DMS79 treated with DMSO at 0.1 percent for 48 hours (cell line): ENCODE measurements at regions not wholly inside any gene's neighbourhood (a gene's known extent, or its start where the extent isn't known, plus 50 kb on each side); places are given as distances from the start of the nearest gene placed in this dataset.

Experiments
- DNase-seq: peaks from one replicate; lab custom pipeline; 2025; lab: John Stamatoyannopoulos, UW

DNA sequence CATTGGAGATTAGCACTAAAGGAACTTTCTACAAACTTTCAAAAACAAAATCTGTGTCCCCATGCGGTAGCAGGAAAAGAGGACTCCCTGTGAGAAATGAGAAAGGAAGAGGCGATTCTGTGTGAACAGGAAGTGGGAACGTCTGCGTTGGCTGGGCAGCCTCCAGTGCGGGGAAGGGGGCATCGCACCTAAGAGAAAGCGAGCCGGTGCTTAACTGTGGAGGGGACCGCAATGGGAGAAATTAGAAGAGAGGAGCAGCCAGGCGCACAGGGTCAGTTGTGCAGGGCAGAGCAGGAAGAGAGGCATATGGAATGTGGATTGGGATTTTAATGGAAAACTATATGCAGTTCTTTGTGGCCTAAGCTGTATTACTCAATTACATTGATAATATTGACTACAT lies 77.4 kb upstream of the DOCK9 start:
- no peak for DNase-seq

DNA sequence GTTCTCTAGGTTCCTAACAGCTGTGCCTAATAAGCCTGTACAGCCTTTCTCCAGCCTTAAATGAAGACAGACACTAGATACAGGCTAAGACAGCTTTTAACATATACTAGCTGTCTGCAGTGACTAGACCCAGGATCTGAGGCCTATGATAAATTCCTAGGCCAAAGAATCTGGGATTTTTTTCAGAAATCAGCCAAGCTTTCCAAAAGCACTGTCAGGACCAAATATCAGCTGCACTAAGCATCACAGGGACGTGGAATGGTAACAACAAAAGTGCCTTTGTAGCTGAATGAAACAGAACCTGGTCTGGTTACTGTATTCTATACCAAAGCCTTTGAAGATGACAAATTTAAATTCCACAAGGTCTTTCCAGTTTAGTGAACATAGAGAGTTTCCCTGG lies 77.9 kb upstream of the DOCK9 start:
- DNase-seq, result no peak

DNA sequence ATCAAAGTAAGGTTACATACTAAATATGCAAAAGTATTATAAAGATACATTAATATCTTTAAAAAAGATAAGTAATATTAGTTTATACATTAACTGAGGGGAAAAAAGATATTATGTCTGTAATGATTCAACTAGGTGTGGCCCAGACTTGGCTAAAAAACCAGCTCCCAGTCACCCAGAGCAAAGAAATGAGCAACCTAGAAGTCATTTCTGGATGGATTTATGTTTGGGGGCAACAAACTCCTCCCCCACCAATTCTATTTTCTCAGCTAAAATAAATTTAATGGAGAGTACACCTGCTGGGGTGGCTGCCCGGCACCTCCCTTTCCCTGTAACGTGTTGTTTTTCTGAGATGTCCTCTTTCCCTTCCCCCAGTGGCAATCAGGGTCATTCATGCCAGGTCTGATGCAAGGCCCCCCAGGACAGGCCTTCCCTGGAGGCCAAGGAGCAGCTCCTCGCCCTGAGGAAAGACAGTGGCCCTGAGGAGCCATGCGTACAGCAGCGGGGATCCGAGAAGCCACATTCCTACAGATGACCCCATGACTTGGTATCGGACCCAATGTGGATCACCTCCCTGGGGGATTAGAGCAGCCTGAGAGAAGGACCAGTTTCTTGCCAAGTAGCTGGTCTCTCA lies 78.6 kb upstream of the DOCK9 start:
- no peak for DNase-seq

DNA sequence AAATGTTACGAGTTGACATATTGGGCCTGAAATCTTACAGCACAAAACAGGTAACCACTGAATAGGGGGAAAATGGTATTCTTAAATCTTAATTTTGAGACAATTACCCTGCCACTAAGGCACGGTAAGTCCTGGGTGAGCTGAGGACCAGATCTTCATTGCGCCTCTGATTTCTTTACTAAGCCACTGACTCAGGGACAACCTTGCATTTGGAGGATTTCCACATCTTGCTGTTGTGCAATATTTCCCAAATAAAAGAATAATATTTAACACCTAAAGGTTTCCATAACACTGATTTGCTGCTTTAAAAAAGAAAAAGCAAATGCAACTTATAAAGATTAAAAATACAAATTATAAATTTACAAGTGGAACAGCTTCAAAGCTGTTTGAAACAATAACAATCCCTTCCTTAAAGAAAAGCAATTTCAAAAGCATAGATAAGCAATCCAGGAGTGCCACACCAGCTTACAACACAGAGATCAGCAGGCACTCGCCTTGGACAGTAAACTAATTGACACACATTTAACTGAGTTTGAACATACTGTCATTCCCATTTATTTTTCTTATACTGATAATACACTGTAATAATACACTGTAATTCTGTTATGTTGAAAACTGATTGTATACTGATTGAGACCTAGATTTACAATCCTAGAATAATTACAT lies 79.6 kb upstream of the DOCK9 start:
- DNase-seq, result no peak

DNA sequence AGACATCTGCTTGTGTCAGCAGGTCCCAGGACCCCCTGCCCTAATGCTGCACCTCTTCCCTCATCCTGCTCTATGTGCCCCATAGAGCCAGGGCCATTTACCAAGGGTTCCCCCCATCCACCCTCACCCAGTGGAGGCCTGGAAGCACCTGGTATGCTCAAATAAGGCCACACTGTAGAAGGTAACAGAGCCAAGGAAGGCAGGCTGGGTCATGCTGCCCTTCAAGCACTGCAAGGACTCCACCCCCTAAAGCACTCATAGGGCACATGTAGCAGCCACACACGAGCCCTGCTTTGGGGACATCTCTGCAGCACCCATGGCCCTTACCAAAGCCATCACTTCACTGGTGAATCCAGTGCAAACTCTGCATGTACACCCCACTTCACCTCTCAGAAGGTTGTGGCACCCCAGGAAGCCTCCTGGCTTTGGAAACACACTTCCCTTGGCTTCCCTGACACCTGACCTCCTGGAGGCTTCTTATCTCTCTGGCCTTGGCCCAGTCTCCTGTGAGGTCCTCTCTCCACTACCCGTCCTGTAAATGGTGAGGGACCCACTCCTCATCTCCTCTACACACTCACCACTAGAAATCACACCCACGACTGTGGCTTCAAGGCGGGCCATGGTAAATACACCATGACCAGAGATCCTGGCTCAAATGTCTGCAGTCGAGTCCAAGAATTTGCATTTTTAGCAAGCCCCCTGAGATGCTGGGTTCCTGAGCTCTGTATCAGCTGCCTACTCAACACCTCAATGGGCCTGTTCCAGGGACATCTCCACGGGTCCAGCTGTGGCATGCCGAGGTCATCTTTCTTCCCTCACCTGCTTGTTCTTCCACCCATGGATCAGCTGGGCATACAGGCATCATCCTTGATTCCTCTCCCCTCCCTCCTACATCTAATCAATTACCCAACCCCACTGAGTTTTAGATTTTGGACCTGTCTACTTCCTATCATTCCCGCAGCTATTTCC lies 80.9 kb upstream of the DOCK9 start:
- no peak for DNase-seq

DNA sequence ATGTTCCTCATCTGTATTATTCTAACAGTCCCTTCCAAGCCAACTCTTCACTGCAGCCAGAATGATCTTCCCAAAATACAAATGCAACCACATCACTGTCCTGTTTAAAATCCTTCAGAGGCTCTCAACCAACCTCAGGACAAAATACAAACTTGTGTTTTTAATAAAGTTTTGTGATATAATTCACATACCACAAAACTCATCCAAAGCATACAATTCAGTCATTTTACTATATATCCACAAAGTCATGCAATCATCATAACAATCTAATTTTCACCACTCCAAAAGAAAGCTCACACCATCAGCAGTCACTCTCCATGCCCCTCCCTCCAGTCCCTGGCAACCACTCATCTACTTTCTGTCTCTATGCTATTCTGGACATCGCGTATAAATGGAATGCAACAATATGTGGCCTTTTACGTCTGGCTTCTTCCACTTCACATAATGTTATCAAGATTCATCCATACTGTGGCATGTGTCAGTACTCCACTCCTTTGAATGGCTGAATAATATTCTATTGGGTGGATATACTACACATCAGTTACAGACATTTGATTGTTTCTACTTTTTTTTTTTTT lies 81.7 kb upstream of the DOCK9 start:
- no peak for DNase-seq

DNA sequence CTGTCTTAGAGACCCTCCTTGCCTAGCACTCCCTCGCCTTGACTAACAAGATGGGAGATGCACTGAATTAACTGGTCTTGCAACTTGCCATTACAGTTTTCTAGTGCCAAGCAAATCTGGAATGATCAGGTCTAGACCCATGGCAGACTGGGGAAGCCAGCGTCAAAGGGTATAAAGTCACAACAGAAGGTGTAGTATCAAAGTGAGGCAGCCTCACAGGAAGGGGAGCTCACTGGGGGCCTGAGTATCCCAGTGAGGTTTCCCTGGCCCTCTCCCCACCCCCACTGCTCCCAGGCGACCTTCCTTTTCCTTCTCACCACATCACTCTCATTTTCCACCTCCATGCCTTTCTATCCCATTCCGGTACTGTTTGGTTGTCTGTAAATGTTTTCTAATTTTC lies 83.5 kb upstream of the DOCK9 start:
- DNase-seq, result no peak

DNA sequence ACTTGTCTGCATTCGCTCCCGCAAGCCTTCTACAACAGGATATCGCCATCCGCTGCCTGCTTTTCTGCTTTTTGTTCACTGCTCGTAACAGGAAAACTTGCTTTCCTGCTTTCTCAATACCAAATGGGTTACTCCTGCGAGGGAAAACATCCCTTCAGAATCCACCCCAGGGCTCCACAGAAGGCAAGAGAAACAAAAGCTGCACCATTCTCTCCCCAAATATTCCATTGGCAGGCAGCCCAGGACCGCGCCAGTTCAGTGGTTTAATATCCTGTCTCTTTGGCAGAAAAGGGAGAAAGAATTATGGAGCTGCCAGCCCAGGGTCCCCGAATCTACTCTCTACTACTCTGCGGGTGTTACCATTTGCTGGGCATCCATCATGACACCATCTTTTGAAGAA lies 84.7 kb upstream of the DOCK9 start:
- DNase-seq, result peak; percentile 96

DNA sequence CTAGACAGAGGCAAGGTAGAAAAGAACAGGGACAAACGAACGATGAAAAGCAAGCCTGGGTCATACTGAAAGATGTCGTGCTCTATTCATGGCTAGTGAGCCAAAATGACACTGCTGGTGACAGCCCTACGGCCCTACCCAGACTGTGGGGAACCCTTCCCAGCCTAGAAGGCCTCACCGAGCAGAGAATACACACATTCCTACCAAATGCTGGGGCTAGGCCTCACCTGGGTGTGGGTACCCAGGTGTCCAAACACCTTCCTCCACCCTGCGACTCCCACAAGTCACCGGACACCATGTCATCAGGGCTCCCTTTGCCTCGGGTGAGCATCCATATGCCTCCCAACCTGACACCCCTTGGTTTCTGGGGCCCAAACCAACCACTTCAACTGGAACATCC lies 85.3 kb upstream of the DOCK9 start:
- no peak for DNase-seq

DNA sequence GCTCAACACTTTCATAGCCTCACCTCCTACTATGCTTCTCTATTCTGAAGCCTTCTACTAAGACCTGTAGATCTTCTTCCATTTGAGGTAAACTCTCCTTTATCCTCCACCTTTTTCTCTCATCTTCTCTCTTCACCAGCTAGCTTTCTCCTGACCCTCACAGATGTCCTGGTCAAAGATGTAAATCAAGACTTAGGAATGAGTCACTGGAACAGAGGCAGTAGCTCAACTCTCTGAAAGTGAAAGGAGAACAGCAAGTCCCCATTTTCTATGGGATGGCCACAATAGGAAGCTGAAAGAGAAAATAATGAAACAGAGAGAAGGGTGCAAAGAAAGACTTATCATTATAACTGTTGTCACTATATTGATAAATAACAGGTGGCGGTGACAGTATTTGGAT lies 86.1 kb upstream of the DOCK9 start:
- DNase-seq, result no peak

DNA sequence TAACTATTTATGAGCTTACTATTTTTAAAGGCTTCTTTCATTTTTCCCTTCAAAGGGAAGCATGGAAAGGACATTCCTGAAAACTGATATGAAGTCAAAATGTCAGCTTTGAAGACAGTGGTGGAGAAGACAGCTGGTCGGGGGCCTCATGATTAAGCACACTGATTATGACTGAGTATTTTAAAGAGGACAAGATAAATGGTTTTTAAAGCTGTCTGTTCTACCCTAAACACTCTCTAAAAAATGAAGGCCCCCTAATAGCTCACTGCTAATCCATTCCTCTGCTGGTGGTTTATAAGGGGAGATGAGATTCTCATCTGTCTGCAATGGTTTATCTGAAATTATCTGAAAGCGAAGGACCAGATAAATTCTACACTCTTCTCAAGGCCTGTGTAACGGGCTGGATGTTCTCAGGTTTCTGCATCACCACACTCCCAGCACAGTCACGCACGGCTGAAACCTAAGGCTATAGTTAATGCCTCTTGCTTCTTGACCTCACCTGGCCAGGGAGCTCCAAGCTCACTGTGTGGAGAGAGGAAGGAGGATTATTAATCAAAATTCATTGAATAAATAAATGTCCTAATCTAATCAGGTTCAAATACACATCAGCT lies 86.9 kb upstream of the DOCK9 start:
- peak; percentile 48 for DNase-seq

DNA sequence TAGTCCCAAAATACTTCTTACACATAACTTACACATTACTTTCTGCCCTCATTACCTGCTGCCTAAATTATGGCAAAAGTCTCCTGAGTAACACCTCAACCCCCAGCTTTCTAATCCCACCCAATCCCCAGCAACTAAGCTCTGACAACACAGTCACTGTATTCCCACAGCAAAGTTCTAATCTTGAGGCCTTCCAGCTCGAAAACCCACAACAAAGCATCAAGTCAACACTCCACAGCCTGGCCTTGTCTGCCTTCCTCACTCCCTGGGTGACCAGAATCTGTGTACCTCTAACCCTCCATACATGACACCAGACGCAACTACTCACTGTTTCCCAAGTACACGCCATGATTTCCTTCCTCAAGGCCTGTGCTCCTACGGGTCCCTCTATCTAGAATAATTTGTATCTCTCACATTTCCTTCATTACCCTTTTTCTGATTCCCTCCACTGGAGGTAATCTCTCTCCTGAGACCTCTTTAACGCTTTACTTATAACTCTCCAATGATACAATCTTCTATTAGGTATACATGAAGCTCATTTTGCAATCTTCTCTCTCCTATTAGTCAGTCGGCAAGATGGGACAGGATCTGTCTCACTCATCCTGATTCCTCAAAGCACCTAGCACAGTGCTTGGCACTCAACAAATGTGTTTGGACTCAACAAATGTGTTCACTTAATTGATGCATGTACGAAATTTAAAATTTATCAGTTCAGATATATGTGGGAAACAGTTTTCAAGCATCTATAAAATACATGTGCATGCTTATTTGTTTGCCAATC lies 87.6 kb upstream of the DOCK9 start:
- no peak for DNase-seq

DNA sequence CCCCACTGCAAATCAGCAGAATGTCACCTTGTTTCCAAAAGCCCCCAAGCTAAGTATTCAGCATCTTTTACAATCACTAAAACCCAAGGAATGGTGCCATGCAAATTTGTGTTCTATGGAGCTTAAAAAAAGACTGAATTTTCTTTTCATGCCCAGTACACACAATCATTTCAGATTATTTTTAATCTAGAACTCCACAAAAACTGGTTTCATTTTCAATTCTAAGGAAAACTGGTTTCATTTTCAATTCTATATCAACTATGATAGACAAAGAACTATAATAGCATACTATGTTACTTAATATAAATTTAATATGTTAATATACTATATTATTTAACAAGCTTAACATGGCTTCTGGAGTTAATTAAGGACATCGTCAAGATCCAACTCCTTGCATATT lies 88.4 kb upstream of the DOCK9 start:
- no peak for DNase-seq

DNA sequence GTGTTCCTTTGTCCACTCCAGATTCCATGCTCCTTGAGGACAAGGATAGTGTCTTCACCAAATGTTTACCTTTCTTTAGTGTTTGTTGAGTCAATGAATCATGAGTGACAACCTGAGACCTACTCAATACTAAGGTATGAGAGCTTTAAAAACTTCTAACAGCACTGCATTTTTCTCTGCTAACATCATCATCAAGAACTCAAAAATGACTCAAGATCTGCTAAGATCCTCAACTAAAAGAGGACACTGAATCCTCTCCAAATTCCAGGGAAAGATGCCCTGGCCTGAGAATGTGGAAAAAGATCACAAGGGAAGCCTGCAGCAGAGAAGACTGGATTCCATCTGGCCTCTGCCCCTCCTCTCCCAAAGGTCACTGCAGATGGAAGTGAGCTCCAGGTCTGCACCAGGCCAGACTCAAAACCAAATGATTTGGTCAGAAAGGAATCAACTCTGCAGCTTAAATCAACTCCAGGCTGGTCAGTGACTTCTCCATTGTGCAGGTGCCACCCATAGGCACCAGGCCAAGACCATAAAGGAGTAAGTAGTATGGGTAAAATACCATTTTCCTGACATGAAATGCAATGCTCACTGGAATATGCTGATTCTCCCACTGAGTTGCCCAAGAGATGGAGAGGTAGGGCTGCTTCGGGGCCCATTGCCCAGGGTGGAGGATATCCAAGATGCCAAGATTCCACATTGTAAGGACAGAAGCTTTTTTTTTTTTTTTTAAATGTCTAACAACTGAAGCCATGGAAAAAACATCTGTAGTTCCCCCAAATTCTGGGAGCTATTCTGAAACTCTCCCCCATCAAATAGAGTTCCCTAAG lies 89.5 kb upstream of the DOCK9 start:
- DNase-seq, result no peak

DNA sequence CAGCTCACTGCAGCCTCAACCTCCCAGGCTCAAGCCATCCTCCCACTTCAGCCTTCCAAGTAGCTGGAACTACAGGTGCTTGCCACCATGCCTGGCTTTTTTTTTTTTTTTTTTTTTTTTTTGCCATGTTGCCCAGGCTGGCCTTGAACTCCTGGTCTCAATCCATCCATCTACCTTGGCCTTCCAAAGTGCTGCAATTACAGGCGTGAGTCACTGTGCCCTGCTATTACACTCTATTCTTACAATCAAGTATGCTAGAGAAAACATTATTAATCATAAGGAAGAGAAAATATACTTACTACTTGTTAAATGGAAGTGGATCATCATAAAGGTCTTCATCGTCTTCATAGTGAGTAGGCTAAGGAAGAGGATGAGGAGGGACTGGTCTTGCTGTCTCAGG lies 93.3 kb upstream of the DOCK9 start:
- DNase-seq, result no peak

DNA sequence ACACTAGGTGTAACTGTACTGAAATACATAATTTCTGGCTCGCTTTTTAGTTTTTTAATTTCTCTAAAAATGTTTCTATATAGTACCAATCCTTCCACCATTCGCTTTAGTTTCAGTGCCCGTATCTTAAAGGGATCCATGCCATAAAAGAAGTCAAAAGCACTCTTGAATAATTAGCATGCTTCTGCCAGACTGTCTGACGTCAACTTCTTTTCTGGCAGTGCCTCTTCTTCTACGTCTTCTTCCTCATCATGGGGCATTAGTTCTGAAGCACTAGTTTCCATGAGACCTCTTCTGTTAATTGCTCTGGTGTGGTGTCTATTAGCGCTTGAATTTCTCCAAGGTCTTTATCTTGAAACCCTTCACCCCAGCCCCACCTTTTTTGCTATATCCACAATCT lies 93.8 kb upstream of the DOCK9 start:
- peak; percentile 95 for DNase-seq

DNA sequence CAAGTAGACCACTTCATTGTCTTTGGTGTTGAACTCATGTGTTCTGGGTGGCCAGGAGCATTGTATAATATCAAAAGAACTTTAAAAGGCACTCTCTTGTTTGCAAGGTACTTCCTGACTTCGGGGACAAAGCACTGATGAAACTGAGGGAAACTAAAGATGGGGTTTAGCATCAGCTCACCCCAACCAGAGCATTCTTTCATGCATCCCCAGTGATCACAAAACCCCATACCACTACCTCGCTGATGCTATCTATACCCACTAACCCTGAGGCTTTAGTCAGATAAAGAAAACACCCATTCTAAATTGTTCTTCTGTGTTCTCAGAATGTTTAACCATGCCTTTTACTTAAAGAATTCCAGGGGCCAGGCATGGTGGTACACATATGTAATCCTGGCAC lies 94.5 kb upstream of the DOCK9 start:
- DNase-seq, result no peak

DNA sequence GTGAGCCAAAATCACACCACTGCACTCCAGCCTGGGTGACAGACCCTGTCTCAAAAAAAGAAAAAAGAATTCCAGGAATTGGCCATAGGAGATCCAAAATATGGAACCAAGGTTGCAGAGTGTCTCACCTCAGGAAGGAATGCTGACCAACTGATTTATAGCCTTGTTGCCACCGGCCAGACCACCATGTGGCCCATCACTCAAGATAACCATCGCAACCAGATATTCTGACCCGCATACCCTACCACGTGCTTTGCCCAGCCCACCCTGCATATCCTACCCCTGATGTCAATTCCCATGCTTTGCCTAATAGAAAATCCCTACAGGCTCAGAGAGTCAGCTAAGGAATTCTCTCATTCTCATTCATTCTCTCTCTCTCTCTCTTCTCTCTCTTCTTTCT lies 95.1 kb upstream of the DOCK9 start:
- no peak for DNase-seq

DNA sequence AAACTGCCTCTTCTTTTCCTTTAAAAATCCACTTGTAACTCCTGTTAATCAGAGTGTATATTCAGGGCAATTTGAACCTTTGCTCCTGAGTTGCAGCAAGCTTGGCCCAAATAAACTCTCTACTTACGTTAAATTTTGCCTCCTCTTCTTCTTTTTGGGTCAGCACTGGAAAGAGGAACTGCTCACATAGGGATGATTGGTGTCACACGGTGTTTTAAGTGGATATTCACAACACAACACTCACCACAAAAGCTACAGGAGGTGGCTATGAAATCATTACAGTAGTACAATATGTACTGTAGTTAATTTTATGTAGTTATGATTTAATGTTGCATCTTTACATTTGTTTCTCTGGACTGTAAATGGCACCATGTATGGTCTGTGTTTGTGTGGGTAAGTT lies 96.8 kb upstream of the DOCK9 start:
- no peak for DNase-seq
